HG03135 (cell line): ENCODE measurements at regions not wholly inside any gene's neighbourhood (a gene's known extent, or its start where the extent isn't known, plus 50 kb on each side); places are given as distances from the start of the nearest gene placed in this dataset.
"Not testable (repeated sequence)": the region's sequence is repeated elsewhere in the genome, so short reads cannot be mapped to it uniquely, and the experiment has no call there.

ENCODE experiments used
- ATAC-seq: cut with Tn5 transposase; IDR thresholded peaks from one replicate; pipeline ENCODE4 v1.9.1; 2021; ENCODE audit warnings: mild to moderate bottlenecking, moderate library complexity; ENCODE audit not compliant: unreplicated experiment

GRCh38 chr14:29352706-29353080 is 575.0 kb downstream of the PRKD1 start:
- ATAC-seq = no peak

GRCh38 chr14:29353513-29353912 is 574.1 kb downstream of the PRKD1 start:
- ATAC-seq = no peak

- ATAC-seq = no peak
Measured at GRCh38 chr14:29354486-29354885, 573.2 kb downstream of the PRKD1 start.

GRCh38 chr14:29355331-29355730 is 572.3 kb downstream of the PRKD1 start:
- no peak for ATAC-seq

- no peak for ATAC-seq
Measured at GRCh38 chr14:29355846-29356245, 571.8 kb downstream of the PRKD1 start.

- no peak for ATAC-seq
Measured at GRCh38 chr14:29360656-29361055, 567.0 kb downstream of the PRKD1 start.

- no peak for ATAC-seq
Measured at GRCh38 chr14:29370024-29370423, 557.6 kb downstream of the PRKD1 start.

GRCh38 chr14:29376237-29376636 is 551.4 kb downstream of the PRKD1 start:
- no peak for ATAC-seq

- no peak for ATAC-seq
Measured at GRCh38 chr14:29380826-29381225, 546.8 kb downstream of the PRKD1 start.

- ATAC-seq = no peak
Measured at GRCh38 chr14:29388571-29388970, 539.1 kb downstream of the PRKD1 start.

- no peak for ATAC-seq
Measured at GRCh38 chr14:29390081-29390832, 537.4 kb downstream of the PRKD1 start.

- ATAC-seq = no peak
Measured at GRCh38 chr14:29391231-29391630, 536.4 kb downstream of the PRKD1 start.

- ATAC-seq = no peak
Measured at GRCh38 chr14:29391801-29392200, 535.8 kb downstream of the PRKD1 start.

- no peak for ATAC-seq
Measured at GRCh38 chr14:29392287-29392686, 535.4 kb downstream of the PRKD1 start.

GRCh38 chr14:29403091-29403490 is 524.6 kb downstream of the PRKD1 start:
- no peak for ATAC-seq

GRCh38 chr14:29410581-29410980 is 517.1 kb downstream of the PRKD1 start:
- ATAC-seq = no peak

GRCh38 chr14:29414931-29415330 is 512.7 kb downstream of the PRKD1 start:
- not testable (repeated sequence) for ATAC-seq

- ATAC-seq = no peak
Measured at GRCh38 chr14:29419736-29420135, 507.9 kb downstream of the PRKD1 start.

- no peak for ATAC-seq
Measured at GRCh38 chr14:29421156-29421728, 506.4 kb downstream of the PRKD1 start.

- no peak for ATAC-seq
Measured at GRCh38 chr14:29425705-29426482, 501.8 kb downstream of the PRKD1 start.

GRCh38 chr14:29442696-29443095 is 485.0 kb downstream of the PRKD1 start:
- ATAC-seq = no peak

GRCh38 chr14:29444216-29444615 is 483.4 kb downstream of the PRKD1 start:
- ATAC-seq = no peak
